ENCODE measurements at regions not wholly inside any gene's neighbourhood (a gene's known extent, or its start where the extent isn't known, plus 50 kb on each side); places are given as distances from the start of the nearest gene placed in this dataset.

DNA sequence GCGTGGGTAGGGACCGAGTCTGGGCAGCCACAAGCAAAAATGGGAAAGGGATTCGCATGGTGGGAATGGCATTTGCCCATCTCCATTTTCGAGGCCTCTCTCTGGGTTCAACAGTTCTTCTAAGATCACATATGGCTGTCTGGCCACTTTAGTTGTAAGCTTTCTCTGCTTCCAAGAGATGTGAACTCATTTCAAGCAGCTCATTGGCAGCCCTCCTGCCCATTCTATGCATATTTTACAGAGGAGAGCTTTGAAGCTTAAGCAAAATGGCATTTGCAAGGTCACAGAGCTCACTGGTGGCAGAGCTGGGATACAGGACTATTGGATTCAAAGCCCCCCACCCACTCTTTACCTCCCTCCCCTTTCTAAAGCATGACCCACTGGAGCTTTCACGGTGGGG, 93.7 kb downstream of the HHIPL2 start:
- TF ChIP-seq CTCF (IDR thresholded peaks at IDR 0.05) (no peak), POLR2A (IDR thresholded peaks at IDR 0.05) (no peak)
